HG03108 (cell line): ENCODE measurements at regions not wholly inside any gene's neighbourhood (a gene's known extent, or its start where the extent isn't known, plus 50 kb on each side); places are given as distances from the start of the nearest gene placed in this dataset.
"Not testable (repeated sequence)": the region's sequence is repeated elsewhere in the genome, so short reads cannot be mapped to it uniquely, and the experiment has no call there.

Experiments used
- ATAC-seq: cut with Tn5 transposase; IDR thresholded peaks from one replicate; pipeline ENCODE4 v1.9.1; 2021; ENCODE audit warnings: moderate library complexity; ENCODE audit not compliant: unreplicated experiment

GRCh38 chr4:156420623-156421022, 467.0 kb upstream of the CTSO start:
- no peak for ATAC-seq

GRCh38 chr4:156419080-156419685, 465.5 kb upstream of the CTSO start:
- ATAC-seq: no peak

GRCh38 chr4:156414406-156414805, 460.7 kb upstream of the CTSO start:
- no peak for ATAC-seq

- no peak for ATAC-seq
Observed at GRCh38 chr4:156413239-156414135, 459.8 kb upstream of the CTSO start.

- no peak for ATAC-seq
Observed at GRCh38 chr4:156411531-156411930, 457.9 kb upstream of the CTSO start.

GRCh38 chr4:156408749-156409148, 455.1 kb upstream of the CTSO start:
- ATAC-seq: no peak

GRCh38 chr4:156401371-156401770, 447.7 kb upstream of the CTSO start:
- no peak for ATAC-seq

GRCh38 chr4:156396534-156396933, 442.9 kb upstream of the CTSO start:
- no peak for ATAC-seq

- no peak for ATAC-seq
Observed at GRCh38 chr4:156391325-156391653, 437.6 kb upstream of the CTSO start.

GRCh38 chr4:156390599-156391324, 437.1 kb upstream of the CTSO start:
- no peak for ATAC-seq

- no peak for ATAC-seq
Observed at GRCh38 chr4:156388826-156389225, 435.2 kb upstream of the CTSO start.

- ATAC-seq: no peak
Observed at GRCh38 chr4:156378033-156378665, 424.5 kb upstream of the CTSO start.

GRCh38 chr4:156377036-156377710, 423.5 kb upstream of the CTSO start:
- no peak for ATAC-seq

GRCh38 chr4:156374894-156375293, 421.2 kb upstream of the CTSO start:
- no peak for ATAC-seq

- no peak for ATAC-seq
Observed at GRCh38 chr4:156374069-156374468, 420.4 kb upstream of the CTSO start.

- not testable (repeated sequence) for ATAC-seq
Observed at GRCh38 chr4:156367502-156367901, 413.8 kb upstream of the CTSO start.

- ATAC-seq: no peak
Observed at GRCh38 chr4:156362581-156362980, 408.9 kb upstream of the CTSO start.

- ATAC-seq: no peak
Observed at GRCh38 chr4:156347412-156348075, 393.9 kb upstream of the CTSO start.

GRCh38 chr4:156346959-156347385, 393.3 kb upstream of the CTSO start:
- no peak for ATAC-seq

GRCh38 chr4:156344397-156344796, 390.7 kb upstream of the CTSO start:
- ATAC-seq: no peak
